Endothelial cell (in vitro differentiated cells): ENCODE measurements at regions not wholly inside any gene's neighbourhood (a gene's known extent, or its start where the extent isn't known, plus 50 kb on each side); places are given as distances from the start of the nearest gene placed in this dataset.

Experiments
- DNase-seq: peaks from one replicate; pipeline ENCODE4 v3.0.0; 2021; ENCODE audit warnings: low spot score
- H3K27ac Mint-ChIP-seq: one replicate; pipeline ENCODE4 v1.8.0; 2021; ENCODE audit warnings: mixed read lengths, inconsistent platforms; ENCODE audit not compliant: unreplicated experiment
- H3K27me3 Mint-ChIP-seq: one replicate; pipeline ENCODE4 v1.8.0; 2021; ENCODE audit warnings: mild to moderate bottlenecking, moderate library complexity, mixed read lengths, inconsistent platforms; ENCODE audit not compliant: unreplicated experiment
- H3K36me3 Mint-ChIP-seq: one replicate; pipeline ENCODE4 v1.8.0; 2021; ENCODE audit warnings: mild to moderate bottlenecking, low read depth, mixed read lengths, inconsistent platforms; ENCODE audit not compliant: unreplicated experiment
- H3K4me1 Mint-ChIP-seq: one replicate; pipeline ENCODE4 v1.8.0; 2021; ENCODE audit warnings: mild to moderate bottlenecking, mixed read lengths, inconsistent platforms; ENCODE audit not compliant: unreplicated experiment
- H3K4me3 Mint-ChIP-seq: one replicate; pipeline ENCODE4 v1.8.0; 2021; ENCODE audit warnings: mild to moderate bottlenecking, mixed read lengths, inconsistent platforms; ENCODE audit not compliant: unreplicated experiment
- H3K9me3 Mint-ChIP-seq: one replicate; pipeline ENCODE4 v1.8.0; 2021; ENCODE audit warnings: mixed read lengths, inconsistent platforms; ENCODE audit not compliant: unreplicated experiment
- CTCF ChIP-seq: fragments of 200-600 bp; sonication (generic); IDR thresholded peaks from one replicate; pipeline ENCODE4 v1.5.0; 2021; ENCODE audit warnings: antibody characterized with exemption; ENCODE audit not compliant: unreplicated experiment

- Mint-ChIP-seq H3K36me3 (no peaks in the 10 kb centered on the region), H3K27me3 (no peaks in the 10 kb centered on the region), H3K9me3 (no peaks in the 10 kb centered on the region), H3K4me1 (no peaks in the 10 kb centered on the region), H3K4me3 (no peak overlapping the region), H3K27ac (no peak overlapping the region)
- TF ChIP-seq CTCF: no peak
- no peak for DNase-seq
These were observed 218.6 kb upstream of the PLXNA2 start for GRCh38 chr1:208462761-208463160.

GRCh38 chr1:208465266-208465665 lies 221.1 kb upstream of the PLXNA2 start:
- Mint-ChIP-seq H3K36me3 (no peaks in the 10 kb centered on the region), H3K9me3 (no peaks in the 10 kb centered on the region), H3K27me3 (no peaks in the 10 kb centered on the region), H3K27ac (no peak overlapping the region), H3K4me1 (no peaks in the 10 kb centered on the region), H3K4me3 (no peak overlapping the region)
- DNase-seq: no peak
- TF ChIP-seq CTCF: no peak

DNA sequence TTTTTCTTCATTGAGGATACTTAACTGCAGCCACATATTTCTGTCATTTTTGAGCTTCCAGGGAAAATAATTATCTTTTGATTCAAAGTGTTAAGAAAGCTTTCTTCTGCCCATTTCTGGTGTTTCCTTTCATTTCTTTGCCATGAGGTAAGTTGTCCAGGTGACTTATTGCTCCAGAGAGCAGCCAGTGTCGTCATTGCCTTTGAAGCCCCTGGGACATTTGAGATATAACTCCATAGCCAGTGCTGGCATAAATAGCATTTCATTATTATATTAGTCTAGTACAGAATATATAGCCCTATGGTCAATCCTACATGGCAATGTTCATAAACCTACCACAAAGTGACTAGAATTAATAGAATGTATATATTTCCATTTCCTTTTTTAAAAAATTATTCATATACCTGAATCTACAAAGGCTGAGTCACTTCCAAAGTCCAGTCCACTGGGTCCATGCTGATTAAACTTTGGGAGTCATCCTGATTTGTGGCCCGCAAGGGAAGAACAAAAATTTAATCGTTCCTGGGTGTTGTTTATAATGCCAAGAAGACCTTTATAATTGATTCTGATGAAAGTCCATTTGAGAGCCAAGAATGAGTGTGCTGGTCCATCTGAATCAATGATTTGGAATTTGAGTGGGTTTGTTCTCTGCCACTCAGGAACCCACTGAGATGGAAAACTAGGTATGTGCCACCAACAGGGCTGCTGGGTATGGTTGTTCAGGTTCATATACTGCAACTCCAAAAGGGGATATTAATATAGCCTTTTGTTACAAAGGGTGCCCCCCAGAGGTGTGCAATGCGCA lies 221.8 kb upstream of the PLXNA2 start:
- Mint-ChIP-seq H3K4me3 (no peak overlapping the region), H3K4me1 (no peaks in the 10 kb centered on the region), H3K27me3 (no peaks in the 10 kb centered on the region), H3K9me3 (no peaks in the 10 kb centered on the region), H3K36me3 (no peaks in the 10 kb centered on the region), H3K27ac (no peak overlapping the region)
- DNase-seq: no peak
- no peak for TF ChIP-seq CTCF

- Mint-ChIP-seq H3K36me3 (no peaks in the 10 kb centered on the region), H3K4me1 (no peaks in the 10 kb centered on the region), H3K27ac (no peak overlapping the region), H3K9me3 (no peaks in the 10 kb centered on the region), H3K27me3 (no peaks in the 10 kb centered on the region), H3K4me3 (no peak overlapping the region)
- no peak for DNase-seq
- TF ChIP-seq CTCF: no peak
These were observed 223.1 kb upstream of the PLXNA2 start for GRCh38 chr1:208467151-208467780.

GRCh38 chr1:208475449-208475848 lies 231.3 kb upstream of the PLXNA2 start:
- no peak for TF ChIP-seq CTCF
- Mint-ChIP-seq H3K9me3 (no peaks in the 10 kb centered on the region), H3K4me1 (no peaks in the 10 kb centered on the region)

More at GRCh38 chr1:208475449-208475848, 231.3 kb upstream of the PLXNA2 start:
- Mint-ChIP-seq H3K4me3 (no peak overlapping the region), H3K27ac (no peak overlapping the region), H3K36me3 (no peaks in the 10 kb centered on the region), H3K27me3 (no peaks in the 10 kb centered on the region)
- DNase-seq: no peak
